Smooth muscle cell (in vitro differentiated cells): ENCODE measurements at regions not wholly inside any gene's neighbourhood (a gene's known extent, or its start where the extent isn't known, plus 50 kb on each side); places are given as distances from the start of the nearest gene placed in this dataset.

Experiments used
- DNase-seq: peaks from one replicate; lab custom pipeline; 2025; ENCODE audit not compliant: unreplicated experiment; lab: John Stamatoyannopoulos, UW
- H2AFZ ChIP-seq: fragments of 200-600 bp; sonication (generic); 2 replicates; pipeline ENCODE4 v1.6.0; 2016; ENCODE audit warnings: antibody characterized with exemption, low read depth, mild to moderate bottlenecking
- H3F3A ChIP-seq: fragments of 200-600 bp; sonication (generic); 2 replicates; pipeline ENCODE4 v1.6.0; 2017; ENCODE audit warnings: antibody characterized with exemption, low read depth
- H3K27ac ChIP-seq: fragments of 200-600 bp; sonication (generic); 2 replicates; pipeline ENCODE4 v1.5.1; 2016; ENCODE audit warnings: low read depth, mild to moderate bottlenecking
- H3K27me3 ChIP-seq: fragments of 200-600 bp; sonication (generic); 2 replicates; pipeline ENCODE4 v1.6.1; 2016; ENCODE audit warnings: low read depth, mild to moderate bottlenecking
- H3K36me3 ChIP-seq: fragments of 200-600 bp; sonication (generic); 2 replicates; pipeline ENCODE4 v1.5.1; 2016; ENCODE audit warnings: low read depth
- H3K4me1 ChIP-seq: fragments of 200-600 bp; sonication (generic); 2 replicates; pipeline ENCODE4 v1.5.1; 2016; ENCODE audit warnings: low read depth
- H3K4me2 ChIP-seq: fragments of 200-600 bp; sonication (generic); 2 replicates; pipeline ENCODE4 v1.6.0; 2016; ENCODE audit warnings: mild to moderate bottlenecking
- H3K4me3 ChIP-seq: fragments of 200-600 bp; sonication (generic); 2 replicates; pipeline ENCODE4 v1.5.1; 2016; ENCODE audit warnings: mild to moderate bottlenecking
- H3K79me2 ChIP-seq: fragments of 200-600 bp; sonication (generic); 2 replicates; pipeline ENCODE4 v1.6.0; 2016; ENCODE audit warnings: low read depth, mild to moderate bottlenecking
- H3K9ac ChIP-seq: fragments of 200-600 bp; sonication (generic); 2 replicates; pipeline ENCODE4 v1.6.0; 2016; ENCODE audit warnings: low read depth
- H3K9me3 ChIP-seq: fragments of 200-600 bp; sonication (generic); replicated peaks from 2 replicates; pipeline ENCODE4 v1.5.1; 2016; ENCODE audit warnings: low read depth
- H4K20me1 ChIP-seq: fragments of 200-600 bp; sonication (generic); 2 replicates; pipeline ENCODE4 v1.6.0; 2016; ENCODE audit warnings: low read depth
- CTCF ChIP-seq: fragments of 200-600 bp; sonication (generic); IDR thresholded peaks from 2 replicates; pipeline ENCODE4 v1.5.1; 2017; ENCODE audit warnings: borderline replicate concordance, mild to moderate bottlenecking, antibody characterized with exemption; ENCODE audit not compliant: insufficient read depth, poor library complexity, severe bottlenecking
- WGBS: methylation state at CpG from one replicate; pipeline ENCODE4 v1.1.7; 2016; ENCODE audit warnings: low lambda C conversion rate; 5-methylcytosine and 5-hydroxymethylcytosine counted together

DNA sequence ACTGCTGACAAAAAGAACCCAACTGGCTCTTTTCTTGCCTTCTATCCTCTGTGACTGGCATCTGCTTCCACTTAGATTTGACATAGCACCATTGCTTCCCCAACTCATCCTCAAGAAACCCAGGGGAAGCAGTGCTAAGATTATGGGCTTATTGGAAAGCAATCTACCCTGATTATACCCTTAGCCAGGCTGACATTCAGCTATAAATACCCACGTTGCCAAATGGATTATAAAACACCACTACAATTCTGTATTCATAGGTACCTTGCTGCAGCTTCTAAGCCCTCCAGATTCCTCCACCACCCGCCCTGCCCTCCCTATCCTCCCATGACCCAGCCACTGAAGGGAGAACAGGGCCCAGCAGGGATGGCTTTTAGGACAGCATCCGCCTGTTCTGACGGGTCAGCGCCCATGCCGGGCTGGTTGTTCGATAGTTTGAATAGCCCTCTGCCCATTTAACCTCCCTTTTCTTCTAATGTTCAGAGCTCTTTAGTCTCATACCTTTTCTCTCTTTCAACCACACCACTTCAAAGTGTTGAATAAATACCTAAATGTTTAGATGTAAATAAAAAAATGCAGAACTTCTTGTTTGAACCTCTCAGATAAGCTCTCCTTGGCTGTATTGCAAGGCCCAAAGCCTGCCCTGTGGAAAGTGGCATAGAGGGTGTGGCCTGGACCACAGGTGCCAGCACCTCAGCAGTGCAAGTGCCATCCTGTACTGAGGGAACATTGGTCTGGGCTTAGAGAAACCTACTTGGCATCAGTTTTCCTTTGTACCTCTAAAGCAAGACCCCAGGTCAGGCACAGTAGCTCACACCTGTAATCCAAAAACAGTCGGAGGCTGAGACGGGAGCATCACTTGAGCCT is 86.6 kb upstream of the RGPD5 start:
- Histone ChIP-seq H3K9me3 (no peaks in the 10 kb centered on the region), H3K4me1 (no peaks in the 10 kb centered on the region)

GRCh38 chr2:109710505-109711229 is 83.4 kb upstream of the RGPD5 start:
- no peak overlapping the region for H3K4me2 ChIP-seq
- no peaks in the 10 kb centered on the region for H3K79me2 ChIP-seq
- H3K27ac ChIP-seq = no peak overlapping the region
- no peaks in the 10 kb centered on the region for H3F3A ChIP-seq
- H3K4me1 ChIP-seq = no peaks in the 10 kb centered on the region
- no peaks in the 10 kb centered on the region for H3K36me3 ChIP-seq
- 90% methylated on average over 7 of the region's 7 CpGs for WGBS
- H2AFZ ChIP-seq = no peak overlapping the region
- no peak for TF ChIP-seq CTCF
- DNase-seq = no peak
- no peak overlapping the region for H3K4me3 ChIP-seq
- H4K20me1 ChIP-seq = no peaks in the 10 kb centered on the region
- no peaks in the 10 kb centered on the region for H3K9me3 ChIP-seq
- no peak overlapping the region for H3K9ac ChIP-seq
- no peaks in the 10 kb centered on the region for H3K27me3 ChIP-seq

More for the DNA sequence above, 86.6 kb upstream of the RGPD5 start:
- TF ChIP-seq CTCF = no peak
- Histone ChIP-seq H4K20me1 (no peaks in the 10 kb centered on the region), H3K27me3 (no peaks in the 10 kb centered on the region), H3K36me3 (no peaks in the 10 kb centered on the region), H3K9ac (no peak overlapping the region), H3K4me2 (no peak overlapping the region), H3K4me3 (no peak overlapping the region), H3K79me2 (no peaks in the 10 kb centered on the region), H3K27ac (no peak overlapping the region), H2AFZ (no peak overlapping the region), H3F3A (no peaks in the 10 kb centered on the region)
- DNase-seq = no peak
- 87% methylated on average over 9 of the region's 9 CpGs for WGBS

GRCh38 chr2:109711230-109712122 is 82.6 kb upstream of the RGPD5 start:
- TF ChIP-seq CTCF = no peak
- no peaks in the 10 kb centered on the region for H3K27me3 ChIP-seq
- H3K4me1 ChIP-seq = no peaks in the 10 kb centered on the region
- H3K9me3 ChIP-seq = no peaks in the 10 kb centered on the region
- no peak overlapping the region for H2AFZ ChIP-seq
- WGBS = 72% methylated on average over 11 of the region's 11 CpGs
- H3K36me3 ChIP-seq = no peaks in the 10 kb centered on the region
- no peak overlapping the region for H3K27ac ChIP-seq
- H3K4me2 ChIP-seq = no peak overlapping the region
- H3K79me2 ChIP-seq = no peaks in the 10 kb centered on the region
- H4K20me1 ChIP-seq = no peaks in the 10 kb centered on the region
- no peak overlapping the region for H3K4me3 ChIP-seq
- no peak for DNase-seq
- H3F3A ChIP-seq = no peaks in the 10 kb centered on the region
- no peak overlapping the region for H3K9ac ChIP-seq
